T-helper 9 cell (primary cell): ENCODE measurements at regions not wholly inside any gene's neighbourhood (a gene's known extent, or its start where the extent isn't known, plus 50 kb on each side); places are given as distances from the start of the nearest gene placed in this dataset.

Experiments
- DNase-seq: peaks from one replicate; pipeline ENCODE4 v3.0.0-alpha.2; 2020

GRCh38 chr1:34331020-34331926 lies 154.6 kb downstream of the C1orf94 start:
- DNase-seq, result no peak

- DNase-seq, result no peak
Observed at GRCh38 chr1:34332996-34333395, 156.3 kb downstream of the C1orf94 start.

- DNase-seq, result no peak
Observed at GRCh38 chr1:34338871-34339270, 162.2 kb downstream of the C1orf94 start.

DNA sequence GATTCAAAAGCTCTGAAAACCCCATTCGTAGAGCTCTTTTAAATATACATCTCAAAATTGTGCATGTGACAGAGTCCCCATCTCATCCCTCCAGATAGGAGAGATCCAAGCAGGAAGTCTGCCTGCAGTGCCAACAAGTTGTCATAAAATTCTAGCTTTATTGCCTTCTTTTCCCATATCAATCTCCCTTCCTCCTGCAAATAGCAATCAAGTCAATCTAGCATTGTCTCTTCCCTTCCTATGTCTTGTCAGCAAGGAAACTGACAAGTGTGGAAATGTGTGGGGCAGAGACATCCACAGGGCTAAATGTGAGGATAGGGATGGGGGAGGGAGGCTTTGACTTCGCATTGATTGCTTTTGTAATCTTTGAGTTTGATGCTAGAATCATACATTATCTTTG lies 165.2 kb downstream of the C1orf94 start:
- DNase-seq, result no peak

GRCh38 chr1:34342334-34342733 lies 165.6 kb downstream of the C1orf94 start:
- no peak for DNase-seq

- DNase-seq, result no peak
Observed at GRCh38 chr1:34346128-34346527, 169.4 kb downstream of the C1orf94 start.

- no peak for DNase-seq
Observed at GRCh38 chr1:34353409-34353808, 176.7 kb downstream of the C1orf94 start.

- DNase-seq, result no peak
Observed at GRCh38 chr1:34354367-34354766, 177.7 kb downstream of the C1orf94 start.

GRCh38 chr1:34356853-34357252 lies 180.1 kb downstream of the C1orf94 start:
- DNase-seq, result no peak

DNA sequence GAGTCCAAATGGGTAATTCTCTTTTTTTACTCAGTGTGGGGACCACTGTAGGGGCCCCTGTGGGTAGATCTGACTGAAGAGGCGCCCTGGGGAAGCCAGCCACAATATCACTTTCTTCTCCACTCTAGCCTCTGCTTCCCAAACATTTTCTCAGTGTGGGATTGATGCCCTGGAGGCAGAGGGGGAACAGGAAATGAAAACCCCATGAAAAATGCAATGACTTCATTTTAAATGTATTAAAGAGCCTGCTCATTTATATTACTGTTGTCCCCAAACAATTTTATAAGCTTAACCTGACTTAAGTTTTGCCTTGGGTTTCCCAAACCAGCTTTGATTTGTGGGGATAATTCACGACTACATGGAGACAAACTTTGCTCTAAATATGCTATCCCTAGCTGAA lies 181.9 kb downstream of the C1orf94 start:
- no peak for DNase-seq

DNA sequence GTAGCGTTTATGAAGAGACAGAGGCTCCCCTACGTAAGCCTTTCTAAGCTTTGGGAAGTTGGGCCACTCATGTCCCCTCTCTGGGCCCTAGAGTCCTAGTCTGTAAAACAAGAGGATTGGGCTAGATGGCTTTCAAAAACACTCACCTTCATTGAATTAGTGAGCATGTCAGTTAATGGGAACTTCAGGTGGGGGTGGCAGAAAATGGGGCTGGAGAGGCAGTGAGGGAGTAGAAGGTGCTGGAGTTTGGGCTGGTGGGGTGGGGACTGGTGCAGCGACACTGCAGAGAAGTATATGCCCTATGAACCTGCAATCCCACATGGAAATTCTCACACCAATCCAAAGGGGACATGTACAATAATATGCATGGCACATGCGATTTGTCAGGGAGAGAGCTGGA lies 182.7 kb downstream of the C1orf94 start:
- no peak for DNase-seq

- no peak for DNase-seq
Observed at GRCh38 chr1:34360574-34360973, 183.9 kb downstream of the C1orf94 start.

GRCh38 chr1:34361121-34361520 lies 184.4 kb downstream of the C1orf94 start:
- DNase-seq, result no peak

GRCh38 chr1:34361781-34362357 lies 185.2 kb downstream of the C1orf94 start:
- DNase-seq, result no peak

DNA sequence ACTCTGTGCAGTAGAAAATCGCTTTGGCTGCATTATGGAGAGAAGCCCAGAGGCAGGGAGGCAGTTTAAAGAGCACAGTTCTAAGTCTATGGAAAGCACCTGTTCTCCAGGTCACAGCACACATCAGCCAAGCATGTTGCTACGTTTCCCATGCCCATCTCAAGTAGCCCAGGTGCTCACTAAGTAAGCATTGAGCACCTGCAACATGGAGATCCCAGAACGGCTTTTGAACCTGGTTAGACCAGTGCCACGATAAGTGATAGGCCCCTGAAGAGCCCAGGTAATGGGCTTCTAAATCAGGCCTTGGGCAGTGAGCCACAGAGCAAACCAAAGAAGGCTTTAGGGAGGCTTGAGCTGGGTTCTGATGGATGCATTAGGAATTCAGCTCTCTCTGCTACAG lies 186.2 kb downstream of the C1orf94 start:
- DNase-seq, result no peak

- no peak for DNase-seq
Observed at GRCh38 chr1:34363447-34363846, 186.7 kb downstream of the C1orf94 start.

- DNase-seq, result no peak
Observed at GRCh38 chr1:34363915-34364314, 187.2 kb downstream of the C1orf94 start.

DNA sequence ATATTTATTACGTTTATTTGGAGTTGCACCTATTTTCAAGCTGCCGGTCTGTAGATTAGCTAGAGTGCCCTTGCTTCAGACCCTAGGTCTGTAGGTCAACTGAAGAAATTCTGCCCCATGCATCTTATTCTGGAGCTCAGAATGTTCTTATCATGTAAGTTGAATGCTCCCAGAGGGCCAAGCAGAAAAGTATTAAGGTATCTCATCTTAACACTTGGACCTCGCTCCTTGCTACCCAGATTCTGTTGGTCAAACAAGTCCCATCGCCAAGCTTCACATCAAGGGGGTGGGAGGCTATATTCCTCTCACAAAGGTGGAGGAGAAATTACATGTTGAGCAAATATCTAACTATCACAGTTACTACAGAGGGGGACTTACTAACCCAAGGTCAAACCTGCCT lies 187.7 kb downstream of the C1orf94 start:
- no peak for DNase-seq

DNA sequence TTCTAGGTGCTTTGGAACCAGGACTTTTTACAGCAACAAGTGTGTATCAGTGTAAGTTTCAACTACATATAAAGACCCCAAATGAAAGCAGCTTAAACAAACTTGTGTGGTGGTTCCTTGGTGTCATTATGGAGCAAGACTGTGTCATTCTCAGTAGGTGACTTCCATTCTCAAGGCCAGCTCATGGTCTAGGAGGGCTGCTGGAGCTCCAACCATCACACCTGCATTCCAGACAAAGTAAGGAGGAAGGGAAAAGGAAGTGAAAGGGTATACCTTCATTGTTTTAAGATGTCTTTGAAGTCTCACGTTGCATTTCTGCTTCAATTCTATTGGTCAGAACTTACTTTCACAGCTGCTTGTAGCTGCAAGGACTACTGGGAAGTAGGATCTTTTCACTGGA lies 188.6 kb downstream of the C1orf94 start:
- no peak for DNase-seq

DNA sequence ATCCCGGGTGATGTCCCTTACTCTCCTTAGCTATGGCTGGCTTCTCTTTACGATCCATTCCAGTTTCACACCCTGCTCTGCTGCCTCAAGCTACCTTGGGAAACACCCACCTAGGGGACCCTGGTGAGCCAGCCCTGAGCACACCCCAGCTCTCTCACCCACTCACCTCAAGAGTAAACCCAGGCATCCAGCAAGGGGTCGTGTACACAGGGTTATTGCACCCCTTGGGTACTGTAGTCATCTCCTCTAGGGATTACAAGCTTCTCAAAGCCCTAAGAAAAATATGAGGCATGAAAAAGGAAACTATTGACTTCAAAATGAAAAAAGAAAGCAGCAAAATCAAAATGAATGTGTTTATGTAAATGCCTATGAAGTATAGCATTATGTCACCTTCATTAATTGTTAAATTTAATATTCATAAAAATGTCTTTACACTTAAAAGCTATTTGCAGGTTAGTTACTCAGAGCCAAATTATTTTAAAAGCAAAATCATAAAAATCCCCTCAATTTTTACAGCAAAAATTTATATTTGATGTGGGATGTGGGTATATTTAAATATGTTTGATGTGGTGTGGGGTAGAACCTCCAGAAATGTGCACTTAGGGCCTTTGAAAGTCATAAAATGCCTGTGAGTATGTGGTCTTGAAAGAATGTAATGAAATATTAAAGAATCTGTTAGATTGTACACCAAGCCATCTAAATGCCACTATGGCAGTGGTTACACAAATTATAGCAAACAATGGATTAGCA lies 190.3 kb downstream of the C1orf94 start:
- no peak for DNase-seq

DNA sequence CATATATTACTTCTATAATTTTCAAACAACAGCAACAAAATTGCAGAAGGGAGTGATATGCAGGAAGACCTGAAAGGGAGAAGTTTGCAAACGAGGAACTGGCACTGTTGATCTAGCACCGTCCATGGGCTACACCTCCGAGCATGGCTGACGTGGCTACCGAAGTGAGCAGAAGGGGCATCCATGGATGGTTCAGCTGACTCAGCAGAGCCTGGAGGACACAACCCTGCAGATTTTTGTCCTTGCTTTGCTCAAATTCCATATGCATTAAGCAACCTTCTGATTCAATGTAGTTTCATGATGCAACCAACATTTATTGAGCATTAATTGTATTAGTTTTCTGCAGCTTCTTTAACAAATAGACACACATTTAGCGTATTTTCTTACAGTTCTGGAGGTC lies 191.2 kb downstream of the C1orf94 start:
- no peak for DNase-seq

DNA sequence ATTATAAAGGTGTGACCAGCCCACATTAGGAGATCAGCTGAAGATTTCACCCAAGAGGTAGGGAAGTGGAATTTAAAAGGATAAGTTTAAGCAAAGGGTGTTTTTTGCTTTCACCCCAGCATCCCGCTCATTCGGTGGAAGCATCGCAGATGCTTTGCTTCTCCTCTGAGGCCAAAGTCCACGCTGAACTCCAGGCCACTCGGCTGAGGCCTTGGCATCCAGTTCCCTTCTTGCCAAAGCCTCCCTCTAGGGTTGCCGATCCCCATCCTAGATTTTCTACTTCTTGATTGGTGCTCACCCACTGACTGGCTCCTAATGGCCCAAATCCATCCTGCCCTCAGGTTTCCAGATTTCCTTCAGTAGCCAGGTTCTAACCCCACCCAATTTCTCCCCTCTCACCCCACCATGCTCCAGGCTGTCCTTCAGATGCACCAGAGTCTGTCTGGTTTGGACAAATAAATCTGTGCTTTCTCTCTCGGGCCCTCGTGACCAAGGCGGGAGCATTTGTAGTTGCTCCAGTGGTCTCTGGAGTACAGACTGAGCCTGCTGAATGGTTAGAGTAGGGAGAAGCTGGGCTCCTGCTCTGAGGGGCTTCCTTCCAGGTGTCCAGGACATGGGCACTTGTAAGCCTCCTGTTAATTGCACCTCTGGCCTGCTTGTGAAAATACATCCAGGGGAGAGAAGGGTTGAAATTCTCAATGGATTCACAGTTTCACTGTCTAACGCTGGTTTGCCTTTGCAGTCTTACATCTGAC lies 193.2 kb downstream of the C1orf94 start:
- DNase-seq, result no peak

DNA sequence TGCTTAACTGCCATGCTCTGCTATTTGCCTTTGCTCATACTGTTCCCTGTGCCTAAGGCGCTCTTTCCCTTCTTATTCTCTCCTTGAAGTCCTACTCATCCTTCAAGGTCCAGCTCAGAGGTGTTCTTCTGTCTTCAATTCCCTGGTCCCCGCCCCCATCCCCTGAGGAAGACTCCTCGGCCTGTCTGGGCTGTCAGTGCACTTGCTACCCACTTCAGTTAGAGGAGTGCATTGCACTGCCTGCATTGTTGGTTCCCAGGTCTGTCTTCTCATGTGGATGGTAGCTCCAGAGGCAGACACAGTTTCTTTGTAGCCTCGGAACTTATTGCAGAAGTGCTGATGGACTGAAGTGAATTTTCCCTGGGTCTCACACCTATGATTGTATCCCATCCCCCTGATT lies 194.0 kb downstream of the C1orf94 start:
- no peak for DNase-seq
